HG03558 (cell line): ENCODE measurements at regions not wholly inside any gene's neighbourhood (a gene's known extent, or its start where the extent isn't known, plus 50 kb on each side); places are given as distances from the start of the nearest gene placed in this dataset.

Experiments
- ATAC-seq: cut with Tn5 transposase; IDR thresholded peaks from one replicate; pipeline ENCODE4 v1.9.1; 2021; ENCODE audit warnings: moderate number of reproducible peaks; ENCODE audit not compliant: unreplicated experiment; ENCODE audit errors: extremely low read depth

DNA sequence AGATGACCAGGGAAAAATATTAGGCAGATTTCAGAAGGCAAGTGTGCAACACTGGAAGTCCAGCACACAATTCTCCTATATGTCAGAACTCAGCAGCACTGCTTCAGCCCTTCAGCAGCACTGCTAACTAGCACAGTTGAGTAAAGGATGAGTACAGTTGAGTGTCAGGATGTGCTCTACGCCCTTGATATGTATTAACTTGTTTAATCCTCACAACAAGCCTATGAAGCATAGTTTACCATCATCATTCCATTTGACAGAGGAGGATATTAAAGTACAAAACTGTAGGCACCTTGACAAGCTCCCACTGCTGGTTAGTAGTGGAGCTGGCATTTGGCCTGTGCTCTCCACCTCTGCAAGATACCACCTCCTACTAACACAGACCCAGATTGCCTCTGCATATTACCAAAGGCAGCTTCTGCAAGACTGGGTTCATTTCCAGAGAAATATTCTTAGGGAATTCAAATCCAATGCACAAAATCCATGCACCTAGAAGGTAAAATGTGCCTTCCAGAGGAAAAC is 230.8 kb downstream of the ANAPC1 start:
- ATAC-seq, result no peak

DNA sequence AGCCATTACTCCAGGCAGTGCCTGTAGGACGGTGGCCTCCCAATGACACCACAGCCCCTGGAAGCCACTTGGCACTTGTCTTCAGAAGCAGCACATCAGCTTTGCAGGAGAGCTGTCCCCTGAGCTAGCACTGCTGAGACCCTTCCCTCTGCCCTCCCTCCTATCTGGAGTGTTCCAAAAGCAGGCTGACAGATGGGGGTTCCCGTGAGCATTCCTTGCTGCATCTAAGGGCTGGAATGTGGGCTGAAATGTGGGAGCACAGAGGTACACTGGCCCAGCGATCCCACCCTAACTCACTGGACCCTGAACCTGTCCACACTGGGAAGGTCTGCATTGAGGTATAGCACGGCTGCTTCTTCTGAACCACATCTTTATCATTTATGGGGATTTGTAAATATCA is 230.1 kb downstream of the ANAPC1 start:
- ATAC-seq, result no peak

DNA sequence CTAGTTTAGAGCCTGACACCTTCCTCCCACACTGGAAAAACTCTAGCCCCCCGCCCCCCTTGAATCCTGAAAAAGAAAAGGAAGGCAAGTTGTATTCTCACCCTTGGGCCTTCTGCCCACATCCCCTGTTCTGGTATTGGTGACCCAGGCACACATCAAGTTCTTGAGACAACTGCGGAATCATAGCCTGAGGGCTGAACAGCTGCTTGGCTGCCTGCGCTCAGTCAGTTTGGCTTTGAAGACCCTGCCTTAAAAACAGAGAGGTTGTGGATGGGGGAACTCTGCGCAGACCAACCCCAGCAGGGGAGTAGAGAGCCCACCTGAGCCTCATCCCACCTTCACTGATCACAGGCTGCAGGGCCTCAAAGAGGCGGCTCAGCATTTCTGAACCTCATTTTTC is 229.2 kb downstream of the ANAPC1 start:
- ATAC-seq, result no peak

DNA sequence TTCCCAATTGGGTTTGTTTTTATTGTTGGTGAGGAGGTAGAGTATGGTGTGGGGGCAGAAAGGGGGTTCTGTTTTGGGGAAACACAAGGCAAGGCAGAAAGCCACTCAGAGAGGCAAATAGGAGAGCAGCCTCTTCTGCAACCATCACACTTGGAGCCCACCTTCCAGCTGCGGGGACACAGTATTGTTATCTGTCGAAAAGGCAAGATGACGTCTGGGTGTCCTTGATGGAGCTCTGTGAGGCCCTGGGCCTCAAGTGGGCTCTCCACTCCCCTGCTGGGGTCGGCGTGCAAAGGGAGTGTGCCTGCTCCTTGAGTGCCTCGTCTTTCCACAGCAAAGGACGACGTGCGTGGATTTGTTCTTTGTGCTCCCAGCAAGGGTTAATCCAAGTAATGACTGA is 227.6 kb downstream of the ANAPC1 start:
- ATAC-seq, result no peak

DNA sequence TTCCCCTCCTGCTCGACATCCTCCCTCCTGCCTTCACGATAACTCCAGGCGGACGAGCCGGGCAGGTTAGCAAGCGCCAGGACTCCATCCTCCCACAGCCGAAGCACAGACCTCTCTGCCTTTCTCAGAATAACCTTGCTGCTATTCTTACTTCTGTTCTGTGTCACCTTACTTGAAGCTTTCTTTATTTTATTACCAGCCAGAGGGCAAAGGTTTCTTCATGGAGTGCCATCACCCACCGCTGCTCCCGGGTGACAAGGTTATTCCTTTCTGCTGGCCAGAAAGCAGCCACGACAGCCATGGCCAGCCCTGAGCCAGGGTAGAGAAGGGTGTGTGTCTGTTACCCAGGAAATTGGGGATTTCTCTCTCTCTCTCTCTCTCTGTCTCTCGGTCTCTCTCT is 227.1 kb downstream of the ANAPC1 start:
- no peak for ATAC-seq

DNA sequence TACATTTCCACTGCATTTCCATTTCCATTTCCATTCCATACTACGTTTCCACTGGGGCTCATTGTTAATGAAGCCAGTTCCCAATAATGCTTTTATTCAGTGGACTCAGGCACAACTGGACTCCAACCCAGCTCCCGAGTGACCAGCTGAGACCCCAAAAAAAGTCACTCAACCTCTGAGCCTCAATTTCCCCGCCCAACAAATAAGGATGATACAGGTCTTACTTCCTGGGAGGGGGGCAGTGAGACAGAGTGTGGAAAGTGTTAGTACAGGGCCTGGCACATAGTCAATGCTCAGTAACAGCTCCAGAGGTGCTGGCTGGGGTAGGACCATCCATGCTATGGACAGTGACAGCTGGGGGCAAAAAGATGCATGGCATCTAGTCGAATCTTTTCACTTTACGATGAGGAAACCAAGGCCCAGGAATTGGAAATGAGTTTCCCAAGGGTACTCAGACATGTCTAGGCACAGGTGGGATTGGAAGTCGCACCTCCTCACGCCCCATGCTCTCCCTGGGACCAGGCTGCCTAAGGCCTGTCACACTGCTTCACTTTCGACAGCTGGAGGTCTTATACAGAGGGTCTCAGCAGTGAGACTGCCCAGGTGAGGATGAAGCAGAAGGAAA is 226.5 kb downstream of the ANAPC1 start:
- ATAC-seq, result no peak

DNA sequence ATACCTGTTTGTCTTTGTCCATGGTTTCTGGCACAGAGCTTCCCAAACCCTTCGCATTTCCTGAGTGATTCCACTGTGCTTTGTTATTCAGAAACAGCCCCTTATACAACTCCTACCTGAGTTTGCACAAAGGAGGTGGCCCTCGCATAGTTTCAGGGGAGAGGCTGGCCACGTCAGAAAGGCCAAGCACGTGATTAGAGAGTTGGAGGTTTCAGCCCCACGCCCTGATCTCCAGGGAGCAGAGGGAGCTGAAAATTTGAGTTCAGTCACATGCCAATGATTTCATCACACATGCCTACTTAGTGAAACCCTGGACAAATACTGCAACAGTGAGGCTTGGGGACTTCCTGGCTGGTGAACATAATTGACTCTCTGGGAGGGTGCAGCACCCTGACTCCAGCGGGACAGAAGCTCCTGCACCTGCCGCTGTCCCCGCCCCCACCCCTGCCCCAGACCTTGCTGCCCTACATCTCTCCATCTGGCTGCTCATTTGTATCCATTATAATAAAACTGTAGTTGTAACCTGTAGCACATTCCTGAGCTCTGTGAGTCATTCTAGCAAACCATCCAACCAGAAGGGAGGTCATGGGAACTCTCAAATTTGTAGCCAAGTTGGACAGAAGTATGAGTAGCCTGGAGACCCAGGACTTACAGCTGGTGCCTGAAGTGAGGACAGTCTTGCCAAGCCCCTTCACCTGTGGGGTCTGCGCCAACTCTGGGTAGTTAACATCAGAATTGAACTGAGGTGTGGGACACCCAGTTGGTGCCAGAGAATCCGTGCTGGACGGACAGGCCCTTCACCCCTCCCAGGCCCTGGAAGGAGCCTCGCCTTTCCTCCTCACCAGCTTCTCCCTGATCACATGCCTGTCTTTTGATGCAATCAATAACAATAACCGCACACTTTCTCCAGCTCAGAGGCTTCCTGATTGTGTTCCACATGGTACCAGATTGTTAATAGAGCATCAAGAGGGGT is 224.3 kb downstream of the ANAPC1 start:
- ATAC-seq, result no peak

DNA sequence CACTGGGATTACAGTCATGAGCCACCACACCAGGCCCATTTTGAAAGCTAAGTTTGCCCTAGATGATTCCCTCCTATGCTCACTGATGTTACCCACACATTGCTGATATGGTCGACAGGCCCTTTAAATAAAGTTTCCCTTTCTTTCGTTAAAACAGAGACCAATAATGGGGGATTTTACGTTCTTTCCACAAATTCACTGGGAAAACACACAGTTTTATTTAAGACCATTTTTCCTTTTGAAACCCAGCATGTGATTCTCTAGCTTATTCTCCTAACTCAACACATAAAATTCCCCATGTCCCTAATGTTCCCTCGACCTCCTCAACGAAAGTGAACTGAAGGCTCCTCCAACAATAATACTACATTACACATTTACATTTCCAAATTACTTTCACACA is 223.2 kb downstream of the ANAPC1 start:
- no peak for ATAC-seq

DNA sequence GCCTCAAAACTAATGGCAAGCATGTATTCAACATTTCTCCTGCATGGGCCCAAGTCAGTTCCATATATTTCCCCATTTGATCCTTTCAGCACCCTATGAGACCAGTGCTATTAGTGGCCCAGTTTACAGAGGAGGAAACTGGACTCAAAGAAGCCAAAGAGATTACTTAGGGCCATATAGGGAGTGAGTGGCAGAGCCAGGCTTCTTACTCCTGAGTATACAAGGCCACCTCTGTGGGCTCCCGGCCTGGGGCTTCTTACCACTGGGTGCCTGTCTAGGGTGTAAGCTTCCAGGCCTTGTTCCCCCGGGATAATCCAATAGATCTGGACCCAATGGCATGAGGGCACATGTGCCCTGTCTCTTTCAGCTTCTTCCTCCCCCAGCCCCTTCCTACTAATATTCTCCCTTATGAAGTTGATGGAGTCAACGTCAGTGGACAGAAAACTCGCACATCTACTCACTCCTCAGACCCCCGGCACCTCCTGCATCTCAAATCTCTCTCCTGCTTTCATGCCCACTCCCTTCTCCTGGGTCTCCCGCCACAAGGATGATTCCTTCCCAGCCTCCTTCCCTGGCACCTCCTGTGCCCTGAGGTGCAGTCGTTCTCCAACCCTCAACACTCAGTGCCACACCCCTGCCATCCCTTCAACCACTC is 222.6 kb downstream of the ANAPC1 start:
- ATAC-seq, result no peak

DNA sequence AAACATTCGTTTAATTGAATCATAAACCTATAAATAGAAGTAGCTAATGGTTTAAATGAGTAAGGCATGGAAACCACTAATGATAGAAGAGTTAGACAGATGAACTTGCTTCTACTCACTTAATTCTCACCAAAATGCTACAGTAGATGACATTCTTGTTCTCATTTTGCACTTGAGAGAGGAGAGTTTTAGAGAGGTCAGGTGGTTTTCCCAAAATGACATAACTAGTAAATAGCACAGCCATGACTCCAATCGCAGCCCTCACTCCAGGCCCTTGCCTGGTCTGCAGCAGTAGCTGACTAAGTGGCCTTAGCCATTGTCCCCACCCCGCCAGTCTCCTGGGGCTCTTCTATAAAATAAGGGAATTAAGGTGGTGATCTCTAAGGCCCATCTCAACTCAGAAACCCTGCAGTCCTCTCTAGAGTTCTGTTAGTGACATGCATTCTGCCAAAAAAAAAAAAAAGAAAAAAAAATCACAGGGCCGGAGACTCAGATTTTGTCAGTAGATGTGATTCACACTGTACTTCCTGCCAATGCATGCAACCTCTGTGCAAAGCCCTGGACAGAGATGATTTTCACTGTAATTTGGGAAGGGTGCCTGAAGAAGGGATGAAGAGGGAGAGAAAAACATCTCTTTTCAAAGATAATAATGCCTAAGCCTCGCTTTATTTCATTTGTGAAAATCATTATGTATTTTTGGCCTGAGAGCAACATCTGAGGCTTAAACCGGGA is 221.8 kb downstream of the ANAPC1 start:
- ATAC-seq, result no peak

DNA sequence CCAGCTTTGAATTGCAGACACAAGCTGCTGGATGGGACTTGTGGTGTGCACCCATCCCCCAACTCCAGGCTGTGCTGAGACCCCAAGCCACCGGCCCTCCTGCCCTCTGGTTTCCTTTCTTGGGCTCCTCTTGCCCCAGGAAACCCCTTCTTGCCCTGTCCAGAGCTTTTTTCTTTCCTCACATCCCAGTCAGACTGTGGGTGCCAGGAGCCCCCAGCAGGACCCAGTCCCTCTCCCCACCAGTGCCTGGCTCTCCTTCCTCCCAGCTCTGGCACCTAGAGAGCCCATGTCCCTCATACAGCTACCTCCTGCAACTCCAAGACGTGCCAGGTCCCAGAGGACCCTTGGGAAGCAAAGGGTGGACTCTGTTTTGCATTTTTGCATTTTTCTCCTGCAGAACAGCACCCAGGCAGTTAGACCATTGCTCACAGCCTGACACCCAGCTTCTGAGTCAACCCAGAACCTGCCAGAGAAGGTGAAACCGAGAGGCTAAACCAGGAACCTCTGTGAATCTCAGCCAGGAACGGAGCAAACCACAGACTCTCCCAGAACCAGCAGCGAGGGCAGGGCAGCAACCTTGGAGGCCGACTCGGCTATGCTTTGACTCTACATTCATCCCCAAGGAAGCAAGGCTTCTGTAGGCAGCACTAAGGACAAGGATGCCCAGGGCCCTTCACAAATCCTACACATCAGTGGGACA is 221.1 kb downstream of the ANAPC1 start:
- no peak for ATAC-seq

DNA sequence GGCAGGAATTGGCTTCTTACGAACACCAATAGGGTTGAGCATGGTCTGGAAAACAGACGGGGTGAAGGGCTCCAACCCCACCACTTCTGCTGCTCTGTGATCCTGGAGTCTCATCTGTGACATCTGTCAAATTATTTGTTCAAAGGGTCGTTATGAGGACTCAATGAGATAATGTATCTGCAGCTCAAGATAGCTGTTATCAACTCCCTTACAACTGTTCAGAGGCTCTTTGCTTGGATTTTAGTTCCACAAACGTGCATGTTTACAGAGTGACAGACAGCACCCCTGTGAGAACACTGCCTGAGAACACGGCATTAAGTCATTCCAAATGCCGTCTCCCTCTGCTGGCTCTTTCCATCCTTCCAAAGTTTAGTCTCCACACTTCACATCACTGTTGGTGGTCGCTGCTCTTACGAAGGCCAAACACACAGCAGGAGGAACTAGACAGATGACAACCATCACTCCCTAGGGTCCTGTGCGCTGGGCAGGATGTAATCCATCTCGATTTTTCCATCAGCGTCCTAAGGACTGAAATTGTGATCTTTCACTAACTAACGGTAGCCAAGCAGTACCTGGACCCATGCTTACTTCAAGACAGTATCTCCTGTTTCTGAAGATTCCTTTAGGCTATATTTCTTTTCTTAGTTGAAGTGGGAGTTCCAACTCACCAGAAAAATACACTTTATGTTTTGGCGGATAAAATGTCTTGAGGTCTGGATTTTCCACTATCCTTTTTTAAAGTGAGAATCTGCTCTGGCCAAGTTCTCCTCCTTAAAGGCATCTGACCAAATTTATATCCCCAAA is 220.3 kb downstream of the ANAPC1 start:
- no peak for ATAC-seq

DNA sequence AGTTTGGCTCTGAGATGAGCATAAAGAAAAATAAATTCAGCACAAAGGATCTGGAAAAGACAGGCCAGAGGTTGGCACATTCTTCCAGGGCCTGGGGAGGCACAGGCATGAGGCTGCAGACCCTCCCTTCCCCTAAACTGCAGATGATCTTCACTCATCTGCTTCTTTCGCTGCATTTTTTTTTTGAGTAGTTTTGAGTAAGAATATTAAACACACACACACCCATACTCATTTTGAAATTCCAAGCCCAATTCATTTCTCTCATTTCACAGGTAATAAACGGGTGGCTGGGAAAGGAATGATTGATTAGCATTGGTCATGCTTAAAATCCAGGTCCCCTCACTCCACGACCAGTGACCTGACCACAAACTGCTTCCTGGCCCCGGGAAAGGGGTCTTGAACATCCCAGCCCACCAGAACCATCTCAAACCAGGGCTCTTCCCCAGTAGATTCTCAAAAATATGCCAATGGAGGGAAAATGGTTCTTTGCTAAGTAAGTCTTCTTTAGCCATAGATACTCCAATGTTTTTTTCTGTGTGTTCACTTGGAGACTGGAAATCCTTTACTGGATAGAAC is 219.6 kb downstream of the ANAPC1 start:
- no peak for ATAC-seq

DNA sequence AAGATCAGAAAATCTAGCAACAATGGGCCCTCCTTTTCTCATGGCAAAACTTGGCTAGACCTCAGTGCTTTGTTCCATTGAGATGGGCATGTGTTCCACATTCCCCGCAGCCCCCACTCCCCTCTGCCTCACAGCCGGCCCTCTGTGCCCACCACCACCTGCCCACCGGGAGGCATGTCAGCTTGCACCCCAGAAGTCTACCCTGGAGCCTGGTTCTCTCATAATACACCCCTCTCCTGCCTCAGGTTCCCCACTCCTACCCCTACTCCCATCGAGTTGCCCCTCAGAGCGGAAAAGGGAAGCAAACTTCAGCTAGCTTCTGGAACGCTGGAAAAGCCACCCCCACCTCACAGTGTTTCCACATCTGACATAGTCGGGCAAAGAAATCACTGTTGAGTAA is 219.0 kb downstream of the ANAPC1 start:
- ATAC-seq, result no peak

DNA sequence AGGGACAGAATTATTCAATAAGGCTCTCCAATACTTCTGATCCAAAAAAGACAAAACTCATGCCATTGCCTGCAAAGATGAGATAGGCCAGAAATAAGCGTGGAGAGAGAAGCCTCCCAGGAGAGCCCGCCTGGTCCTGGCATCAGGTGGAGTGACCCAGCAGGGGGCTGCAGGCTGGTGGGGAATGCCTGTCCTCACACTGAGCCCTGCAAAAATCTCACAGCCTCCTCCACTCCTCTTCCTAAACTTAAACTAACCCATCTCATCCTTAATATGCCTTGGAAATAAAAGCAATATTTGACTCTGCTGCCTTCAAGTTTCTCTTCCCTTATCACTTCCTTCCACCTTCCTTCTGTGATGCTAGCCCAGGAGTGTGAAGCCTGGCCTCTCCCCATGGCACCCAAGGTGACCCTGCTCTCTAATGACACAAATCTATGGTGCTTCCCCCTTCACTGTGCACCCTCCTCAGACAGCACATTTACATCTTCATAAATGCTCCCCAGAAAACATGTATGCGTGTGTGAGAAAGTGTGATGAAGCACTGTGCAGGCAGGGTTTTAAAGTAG is 218.4 kb downstream of the ANAPC1 start:
- ATAC-seq, result no peak

DNA sequence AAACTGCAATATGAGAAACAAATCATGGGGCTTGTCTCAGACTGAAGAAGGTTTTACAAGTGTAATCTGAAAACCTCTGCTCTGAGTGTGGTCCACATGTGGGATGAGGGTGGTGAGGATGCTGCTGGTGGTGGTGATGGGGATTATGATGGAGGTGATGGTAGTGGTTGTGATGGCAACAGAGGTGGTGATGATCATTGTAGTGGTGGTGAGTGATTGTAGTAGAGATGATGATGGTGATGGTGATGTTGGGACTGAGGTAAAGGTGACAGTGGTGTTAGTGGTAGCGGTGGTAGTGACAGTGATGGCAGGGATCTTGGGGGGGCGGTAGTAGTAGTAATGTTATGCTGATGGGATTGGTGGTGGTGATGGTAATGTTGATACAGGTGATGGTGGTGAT is 217.8 kb downstream of the ANAPC1 start:
- no peak for ATAC-seq

DNA sequence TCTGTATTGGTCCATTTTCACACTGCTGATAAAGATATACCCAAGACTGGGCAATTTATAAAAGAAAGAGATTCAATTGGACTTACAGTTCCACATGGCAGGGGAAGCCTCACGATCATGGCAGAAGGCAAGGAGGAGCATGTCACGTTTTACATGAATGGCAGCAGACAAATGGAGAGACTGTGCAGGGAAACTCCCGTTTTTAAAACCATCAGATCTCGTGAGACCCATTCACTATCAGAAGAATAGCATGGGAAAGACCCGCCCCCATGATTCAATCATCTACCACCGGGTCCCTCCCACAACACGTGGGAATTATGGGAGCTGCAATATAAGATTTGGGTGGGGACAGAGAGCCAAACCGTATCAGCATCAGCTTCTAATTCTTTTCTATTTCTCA is 217.0 kb downstream of the ANAPC1 start:
- no peak for ATAC-seq

DNA sequence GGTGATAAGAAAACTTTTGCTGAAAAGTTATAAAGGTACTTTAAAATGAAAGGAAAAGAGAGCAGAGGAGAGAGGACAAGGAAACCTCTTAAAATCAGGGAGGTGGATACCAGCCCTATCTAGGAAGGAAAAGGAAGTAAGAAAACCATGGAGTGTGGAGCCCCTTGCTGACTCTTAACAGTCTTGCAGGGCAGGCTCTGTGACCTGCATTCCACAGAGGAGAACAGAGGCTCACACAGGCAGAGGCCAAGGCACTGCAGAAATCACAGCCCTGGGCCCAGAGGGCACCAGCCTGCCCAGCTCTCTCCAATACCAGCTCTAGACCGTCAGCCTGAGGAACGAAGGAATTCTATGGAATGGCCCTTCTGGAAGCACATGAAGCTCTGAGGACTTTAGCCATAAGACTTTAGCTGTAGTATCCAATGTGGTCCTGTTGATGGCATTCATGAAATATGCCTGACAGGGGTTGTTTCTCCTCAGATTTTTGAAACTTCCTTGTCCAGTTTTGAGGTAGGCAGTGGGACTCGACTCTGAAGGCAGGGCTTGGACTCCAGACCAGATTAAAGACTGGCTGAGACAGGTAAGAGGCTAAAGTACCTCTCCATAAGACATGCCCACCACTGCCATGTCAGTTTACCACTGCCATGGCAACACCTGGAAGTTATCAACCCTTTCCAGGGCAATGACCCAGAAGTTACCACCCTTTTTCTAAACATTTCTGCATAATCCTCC is 216.3 kb downstream of the ANAPC1 start:
- ATAC-seq, result no peak
